NCI-H1105 treated with DMSO at 0.1 percent for 48 hours (cell line): ENCODE measurements at regions not wholly inside any gene's neighbourhood (a gene's known extent, or its start where the extent isn't known, plus 50 kb on each side); places are given as distances from the start of the nearest gene placed in this dataset.
"Not testable (repeated sequence)": the region's sequence is repeated elsewhere in the genome, so short reads cannot be mapped to it uniquely, and the experiment has no call there.

Experiments
- DNase-seq: peaks from one replicate; lab custom pipeline; 2025; lab: John Stamatoyannopoulos, UW

DNA sequence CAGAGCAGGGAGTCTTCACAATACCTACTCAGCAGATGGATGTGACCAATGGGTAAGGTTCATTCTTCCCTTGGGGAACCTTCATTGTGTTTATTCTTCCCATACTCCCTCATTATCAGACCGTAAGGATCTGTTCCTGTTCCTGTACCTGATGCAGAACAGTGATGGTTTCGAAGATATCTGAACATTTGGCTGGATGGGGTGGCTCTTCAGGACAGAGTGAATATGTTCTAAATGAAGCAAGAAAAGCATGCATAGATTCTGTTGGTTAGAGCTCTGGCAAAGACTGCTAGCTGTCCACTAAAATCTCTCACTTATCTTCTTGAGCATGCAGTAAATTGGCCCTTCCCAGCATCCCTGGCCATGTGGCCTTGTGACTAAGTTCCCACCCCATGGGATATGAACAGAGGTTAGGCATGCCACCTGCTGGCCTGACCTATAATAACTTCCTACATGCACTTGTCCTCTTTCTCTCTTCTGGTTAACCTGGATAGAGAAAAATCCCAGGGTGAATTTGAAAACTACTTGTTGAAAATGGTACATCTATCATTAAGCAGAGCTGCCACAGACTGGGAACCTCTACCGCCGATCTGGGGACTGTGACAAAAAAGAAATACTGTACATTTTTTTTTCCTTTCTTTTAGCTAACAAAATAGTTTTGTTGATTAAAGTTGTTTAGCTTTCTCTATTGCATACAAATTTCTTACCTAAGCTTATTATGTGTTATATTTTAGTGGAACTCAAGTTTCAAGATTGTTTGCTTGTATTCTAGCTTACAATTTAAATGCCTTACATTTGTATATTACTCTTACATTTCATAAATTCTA, 60.0 kb upstream of the BANK1 start:
- DNase-seq = peak; percentile 40

DNA sequence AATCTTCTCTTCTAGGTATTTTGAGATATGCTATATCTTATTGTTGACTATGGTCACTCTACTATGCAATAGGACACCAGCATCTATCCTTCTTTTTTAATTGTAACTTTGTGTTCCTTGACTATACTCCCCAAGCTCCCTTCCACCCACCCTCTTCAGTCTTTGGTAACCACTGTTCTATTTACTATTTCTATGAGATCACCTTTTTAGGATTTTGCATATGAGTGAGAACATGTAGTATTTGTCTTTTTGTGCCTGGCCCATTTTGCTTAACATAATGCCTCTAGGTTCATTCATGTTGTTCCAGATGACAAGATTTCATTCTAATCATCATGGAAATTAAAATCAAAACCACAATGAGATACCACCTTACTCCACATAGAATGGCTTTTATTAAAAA, 63.3 kb upstream of the BANK1 start:
- no peak for DNase-seq

DNA sequence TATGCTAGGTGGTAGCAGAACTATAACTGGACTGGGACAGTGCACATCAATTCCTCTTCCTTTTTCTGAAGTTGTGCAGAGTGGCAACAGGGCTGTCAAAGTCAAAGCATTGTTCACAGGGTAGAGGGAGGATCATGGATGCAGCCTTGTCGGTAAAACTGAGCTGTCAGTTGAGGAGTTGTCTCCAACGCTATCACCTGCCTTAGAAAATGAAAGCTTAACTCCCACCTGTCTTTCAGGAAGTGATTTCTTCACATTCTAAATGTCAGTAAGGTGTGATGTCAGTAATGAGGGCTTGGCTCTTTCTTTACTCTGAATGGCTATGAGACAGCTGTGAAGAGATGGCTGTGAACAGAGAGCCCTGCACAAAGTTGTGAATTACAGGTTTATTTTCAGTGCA, 66.4 kb upstream of the BANK1 start:
- DNase-seq = no peak

DNA sequence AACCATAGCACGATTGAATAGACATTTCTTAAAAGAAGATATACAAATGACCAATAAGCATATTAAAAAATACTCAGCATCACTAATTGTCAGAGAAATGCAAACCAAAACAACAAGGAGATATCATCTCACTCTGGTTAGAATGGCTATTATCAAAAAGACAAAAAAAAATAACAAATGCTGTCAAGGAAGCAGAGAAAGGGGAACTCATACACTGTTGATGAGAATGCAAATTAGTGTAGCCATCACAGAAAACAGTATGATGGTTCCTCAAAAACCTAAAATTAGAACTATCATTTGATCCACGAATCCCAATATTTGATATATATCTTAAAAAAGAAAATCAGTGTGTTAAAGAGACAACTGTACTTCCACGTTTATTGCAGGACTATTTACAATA, 71.7 kb upstream of the BANK1 start:
- no peak for DNase-seq

DNA sequence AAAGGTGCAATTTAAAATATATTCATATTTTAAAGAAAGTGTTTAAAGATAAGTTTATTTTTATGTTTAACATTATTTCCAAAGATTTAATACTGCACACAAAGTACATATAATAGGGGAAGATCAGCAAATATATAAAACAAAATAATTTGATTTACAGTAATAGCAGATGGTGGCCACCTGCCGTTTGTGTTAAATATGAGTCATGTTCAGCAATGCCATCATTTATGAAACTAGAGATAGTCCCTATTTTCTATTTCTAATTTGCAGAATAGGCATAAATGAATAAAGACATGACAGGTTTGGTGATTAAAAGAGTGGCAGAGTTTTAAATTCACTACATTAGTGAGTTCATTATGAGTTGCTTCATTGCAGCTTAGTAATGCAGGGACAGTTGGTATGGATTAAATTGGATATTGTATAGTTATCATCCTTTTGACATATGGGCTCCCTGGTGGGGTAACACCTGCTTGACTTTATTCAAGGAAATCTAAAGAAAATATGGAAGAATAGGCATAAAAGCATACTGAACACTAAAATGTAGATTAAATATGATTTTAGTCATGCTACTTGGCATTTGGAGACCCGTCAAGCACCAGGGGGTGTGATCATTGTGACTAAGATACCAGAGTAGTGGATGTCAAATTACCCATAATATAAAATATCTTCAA, 78.8 kb upstream of the BANK1 start:
- no peak for DNase-seq

DNA sequence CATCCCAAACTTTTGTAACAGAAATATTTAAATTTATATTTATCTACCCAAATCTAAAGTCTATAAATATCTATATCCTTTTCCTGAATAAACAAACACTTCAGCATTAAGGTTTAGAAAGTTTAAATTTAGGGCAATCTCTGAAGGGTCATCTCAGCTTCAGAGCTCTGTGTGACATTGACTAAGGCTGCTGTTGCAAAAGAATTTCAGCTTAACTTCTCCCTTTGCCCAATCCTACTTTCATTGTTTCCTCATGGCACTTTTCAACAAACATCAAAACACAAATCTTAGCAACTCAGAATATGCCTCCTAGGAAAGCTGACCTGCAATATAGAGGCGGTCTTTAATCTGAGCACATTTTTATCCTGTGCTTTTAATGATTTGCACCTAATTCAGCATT, 79.7 kb upstream of the BANK1 start:
- DNase-seq = no peak

DNA sequence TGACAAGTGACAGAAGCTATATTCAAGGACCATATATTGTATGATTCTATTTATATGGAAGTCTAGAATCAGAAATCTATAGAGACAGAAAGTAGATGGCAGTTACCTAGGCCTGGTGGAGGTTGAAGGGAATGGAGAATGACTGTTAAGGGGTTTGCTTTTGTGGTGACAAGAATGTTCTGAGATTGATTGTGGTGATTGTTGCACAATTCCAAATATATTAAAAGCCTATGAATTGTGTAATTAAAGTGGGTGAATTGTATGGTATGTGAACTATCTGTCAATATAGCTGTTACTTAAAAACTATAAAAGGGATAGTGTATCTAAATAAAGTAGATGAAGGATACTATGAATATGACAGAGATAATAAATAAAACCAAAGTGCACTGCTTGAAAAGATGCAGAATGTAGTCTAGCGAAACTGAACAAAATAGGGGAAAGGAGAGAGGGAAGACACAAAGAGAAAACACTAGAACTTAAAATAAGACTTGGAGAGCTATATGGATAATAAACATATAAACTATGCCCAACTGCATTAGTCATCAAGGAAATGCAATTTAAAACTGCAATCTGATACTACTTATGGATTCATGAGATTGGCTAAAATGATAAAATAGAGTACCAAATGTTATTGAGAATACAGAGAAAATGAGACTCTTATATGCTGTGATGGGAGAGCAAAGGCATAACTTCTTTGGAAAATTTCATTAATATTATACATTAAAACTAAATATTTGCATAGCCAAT, 82.1 kb upstream of the BANK1 start:
- no peak for DNase-seq

DNA sequence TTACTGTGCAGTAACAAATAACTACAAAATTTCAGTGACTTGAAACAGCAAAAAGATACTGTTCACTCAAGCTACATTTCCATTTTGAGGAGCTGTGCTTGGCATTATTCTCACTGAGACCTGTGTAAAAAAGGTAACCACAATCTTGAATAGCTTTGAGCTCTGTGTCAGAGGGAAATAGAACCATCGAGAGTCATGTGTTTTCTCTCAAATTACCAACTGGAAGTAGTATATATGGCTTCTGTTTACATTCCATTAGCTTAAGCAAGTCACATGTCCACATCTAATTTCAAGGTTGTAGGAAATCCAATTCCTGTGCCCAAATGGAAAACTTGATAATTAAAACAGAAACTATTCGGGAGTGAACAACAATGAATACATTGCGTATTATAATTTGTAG, 82.9 kb upstream of the BANK1 start:
- no peak for DNase-seq

DNA sequence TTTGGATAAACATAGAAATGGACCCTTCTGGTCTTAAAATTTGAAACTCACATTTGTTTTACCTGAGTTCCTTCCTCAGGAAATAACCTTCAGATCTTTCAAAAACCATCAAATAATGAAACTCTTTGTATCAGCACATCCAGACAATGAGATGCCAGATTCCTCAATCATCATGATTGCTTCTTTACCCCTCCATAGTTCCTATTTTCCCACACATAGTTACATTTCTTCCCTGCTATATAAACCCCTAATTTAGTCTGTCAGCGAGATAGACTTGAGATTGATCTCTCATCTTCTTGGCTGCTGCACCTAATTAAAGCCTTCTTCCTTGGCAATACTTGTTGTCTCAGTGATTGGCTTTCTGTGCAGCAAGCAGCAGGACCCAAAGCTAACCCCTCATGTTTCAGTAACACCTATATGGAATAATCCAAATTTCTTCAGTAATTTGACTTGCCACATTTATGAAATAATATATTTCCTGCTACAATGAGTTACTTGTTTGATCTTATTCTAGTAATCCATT, 83.9 kb upstream of the BANK1 start:
- DNase-seq = no peak

DNA sequence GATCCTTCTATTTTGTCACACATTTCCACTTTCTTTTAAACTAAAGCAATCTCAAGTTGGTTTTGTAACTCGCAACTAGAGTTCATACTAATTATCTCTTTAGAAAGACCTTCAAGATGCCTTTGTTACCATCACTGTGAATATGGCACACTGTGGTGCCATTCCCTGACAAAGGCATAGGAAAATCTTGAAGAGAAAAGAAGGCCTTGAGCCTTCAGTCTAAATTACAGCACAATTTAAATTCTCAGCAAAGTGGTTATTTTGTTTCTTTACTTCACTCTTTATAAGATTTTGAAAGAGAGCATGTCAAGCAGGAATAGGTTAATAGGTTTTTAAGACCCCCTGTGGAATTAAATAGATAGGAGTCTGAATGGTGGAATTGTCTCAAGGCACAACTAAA, 89.0 kb upstream of the BANK1 start:
- DNase-seq = no peak

DNA sequence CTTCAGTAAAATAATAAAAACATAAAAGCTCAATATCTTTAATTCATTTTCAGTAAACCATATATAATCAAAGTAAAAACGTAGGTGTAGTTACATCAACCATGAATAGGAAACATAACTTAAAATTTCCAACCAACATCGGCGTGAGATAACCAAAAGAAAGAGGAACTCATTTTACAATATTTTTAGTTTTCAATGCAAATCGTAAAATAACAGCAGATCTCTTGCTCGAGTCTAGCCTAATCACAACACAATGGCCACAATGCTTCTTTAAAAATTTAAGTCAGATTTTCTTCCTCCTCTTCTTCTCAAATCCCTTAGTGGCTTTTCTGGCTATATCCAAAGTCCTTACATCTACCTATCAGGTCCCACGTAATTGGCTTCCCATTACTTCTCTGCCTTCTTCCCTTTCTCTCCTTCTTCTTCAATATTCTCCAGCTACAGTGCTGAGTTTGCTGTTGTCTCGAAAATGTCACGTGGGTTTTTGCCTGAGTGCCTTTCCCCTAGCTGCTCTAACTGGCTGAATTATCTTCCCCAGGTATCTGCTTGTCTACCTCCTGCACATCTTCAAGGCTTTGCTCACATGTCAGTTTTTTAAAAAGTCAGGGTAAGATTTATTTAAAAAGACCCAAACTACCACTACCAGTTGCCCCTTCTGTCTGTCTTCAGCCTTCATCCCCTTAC, 90.9 kb upstream of the BANK1 start:
- DNase-seq = no peak

DNA sequence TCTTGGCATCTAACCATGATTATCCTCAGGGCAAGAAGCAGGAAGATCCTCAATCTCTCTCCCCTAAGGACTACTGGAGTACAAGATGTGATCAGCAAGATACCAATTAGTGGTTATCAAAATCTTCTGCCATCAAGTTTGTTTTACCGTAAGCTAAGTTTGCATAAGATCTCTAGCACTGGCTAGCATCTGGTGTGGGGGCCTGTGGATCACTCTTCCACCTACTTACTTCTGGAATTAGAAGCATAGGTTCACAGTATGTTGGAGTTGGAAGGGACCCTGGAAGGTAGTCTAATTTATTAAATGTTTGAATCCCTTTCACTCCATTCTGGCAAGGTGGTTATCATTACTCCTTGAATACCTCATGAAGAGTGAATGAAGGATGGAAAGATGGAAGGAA, 93.3 kb upstream of the BANK1 start:
- DNase-seq = no peak

DNA sequence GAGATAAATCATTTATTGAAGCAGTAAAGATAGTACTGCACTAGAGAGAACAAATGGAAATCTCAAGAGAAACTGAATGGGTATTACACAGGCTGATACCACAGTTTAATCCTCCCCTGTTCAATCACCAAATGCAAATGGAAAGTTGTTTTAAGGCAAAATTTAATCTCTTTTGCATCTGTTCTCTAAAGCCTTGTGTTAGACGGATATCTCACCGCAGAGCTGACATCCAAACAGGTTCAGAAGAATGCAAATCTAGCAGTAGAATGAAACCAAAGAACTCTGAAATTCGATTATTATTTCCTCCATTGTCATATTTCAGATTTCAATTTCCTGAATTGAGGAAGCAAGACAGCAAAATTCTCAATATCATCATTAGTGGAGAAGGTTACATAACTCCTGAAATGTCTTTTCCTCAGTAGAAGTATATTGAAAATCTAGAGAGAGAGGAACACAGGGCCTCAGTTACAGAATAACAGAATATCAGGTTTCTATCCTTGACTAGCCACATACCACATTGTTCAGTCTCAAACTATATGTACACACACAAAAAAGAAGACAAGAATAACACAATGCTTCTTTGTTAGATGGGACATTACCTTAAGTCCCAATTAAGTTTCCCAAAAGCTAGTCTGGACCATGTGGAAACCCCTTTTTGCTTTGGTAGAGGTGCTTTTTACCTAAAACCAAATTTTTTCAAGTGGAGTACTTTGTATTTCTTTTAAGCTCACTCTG, 94.1 kb upstream of the BANK1 start:
- DNase-seq = no peak

DNA sequence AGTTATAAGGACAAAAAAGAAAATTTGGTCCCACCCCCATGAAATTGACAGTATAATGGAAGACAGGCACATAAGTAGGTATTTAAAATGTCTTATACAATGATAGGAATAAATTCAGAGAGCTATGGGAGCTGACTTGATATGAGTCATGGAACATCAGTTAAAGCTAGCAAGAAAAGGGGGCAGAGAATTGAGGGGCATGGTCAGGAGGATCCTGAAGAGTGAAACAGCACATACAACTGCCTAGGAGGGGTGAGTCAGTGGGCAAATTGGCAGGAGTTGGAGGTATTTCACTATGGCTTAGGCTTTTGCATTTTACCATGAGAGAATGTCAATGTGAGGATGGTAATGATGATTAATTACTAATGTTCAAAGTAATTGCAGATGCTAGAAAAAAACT, 95.4 kb upstream of the BANK1 start:
- no peak for DNase-seq

DNA sequence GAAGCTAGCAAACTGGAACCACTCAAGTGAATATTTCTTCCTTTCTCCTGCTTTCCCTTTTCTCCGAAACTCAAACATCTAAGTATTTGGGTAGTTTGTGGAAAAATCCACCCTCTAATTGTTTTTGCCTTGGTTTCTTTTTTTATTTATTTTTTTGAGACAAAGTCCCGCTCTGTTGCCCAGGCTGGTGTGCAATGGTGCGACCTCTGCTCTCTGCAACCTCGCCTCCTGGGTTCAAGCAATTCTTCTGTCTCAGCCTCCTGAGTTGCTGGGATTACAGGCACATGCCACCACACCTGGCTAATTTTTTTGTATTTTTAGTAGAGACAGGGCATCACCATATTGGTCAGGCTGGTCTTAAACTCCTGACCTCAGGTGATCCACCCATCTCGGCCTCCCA, 96.1 kb upstream of the BANK1 start:
- not testable (repeated sequence) for DNase-seq

DNA sequence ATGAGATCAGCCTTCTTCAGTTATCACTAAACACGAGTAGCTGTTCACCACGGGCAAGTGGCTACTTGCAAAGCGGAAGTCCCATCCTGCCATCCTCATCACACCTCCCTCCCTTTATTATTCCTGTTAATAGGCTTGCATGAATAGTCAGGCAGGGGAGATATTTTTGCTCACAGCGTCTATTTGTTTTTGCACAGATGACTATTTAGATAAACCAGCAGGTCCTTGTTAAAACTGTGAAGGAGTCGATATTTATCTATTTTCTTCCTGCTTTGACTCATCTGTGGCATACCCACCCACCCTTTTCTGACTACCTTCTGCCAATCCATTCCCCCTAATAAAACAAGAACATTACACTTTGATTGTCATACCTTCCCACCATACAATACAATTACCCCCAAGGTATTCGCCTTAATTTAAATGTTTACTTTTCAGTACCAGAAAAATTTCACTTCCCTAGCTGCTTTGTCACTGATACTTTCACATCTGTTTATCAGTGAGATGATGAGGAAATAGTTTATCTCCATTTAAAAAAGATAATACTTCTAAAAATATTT, 96.6 kb upstream of the BANK1 start:
- peak; percentile 69 for DNase-seq

DNA sequence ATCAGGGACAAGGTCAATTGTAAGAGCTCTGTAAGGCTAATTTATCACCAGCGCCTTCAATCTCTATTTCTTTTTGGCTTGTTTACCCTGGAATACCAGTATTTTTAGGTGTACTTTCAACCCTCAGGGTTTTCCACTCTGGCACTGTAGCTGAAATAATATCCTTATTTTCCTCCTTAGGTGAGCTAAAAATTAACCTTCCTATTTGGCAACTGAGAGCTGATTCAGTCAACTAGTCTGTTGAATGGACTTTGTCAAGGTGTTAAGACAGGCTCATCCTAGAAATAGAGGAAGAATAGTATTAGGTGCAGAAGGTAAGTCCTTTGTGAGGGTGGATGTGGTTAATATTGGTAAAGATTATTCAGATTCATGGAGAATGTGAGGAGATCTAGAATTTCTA, 101.3 kb upstream of the BANK1 start:
- no peak for DNase-seq

DNA sequence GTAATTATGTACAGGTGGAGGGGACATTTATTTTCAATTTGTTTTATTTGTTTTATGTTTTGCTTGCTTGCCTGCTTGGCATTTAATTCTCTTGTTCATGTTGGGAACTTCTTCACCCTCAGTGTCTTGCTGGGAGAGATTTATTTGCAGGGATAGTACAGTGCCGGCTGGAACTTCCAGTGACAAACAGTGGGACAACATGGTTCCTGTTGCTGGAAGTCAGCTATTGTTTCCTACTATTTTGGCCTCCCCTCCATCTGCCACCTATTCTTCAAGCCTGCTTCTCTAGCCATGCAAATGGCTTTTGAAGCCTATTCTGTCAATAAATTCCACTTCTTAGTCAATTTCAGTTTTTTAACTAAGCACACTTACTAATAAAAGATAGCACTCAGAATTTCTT, 105.4 kb upstream of the BANK1 start:
- no peak for DNase-seq

DNA sequence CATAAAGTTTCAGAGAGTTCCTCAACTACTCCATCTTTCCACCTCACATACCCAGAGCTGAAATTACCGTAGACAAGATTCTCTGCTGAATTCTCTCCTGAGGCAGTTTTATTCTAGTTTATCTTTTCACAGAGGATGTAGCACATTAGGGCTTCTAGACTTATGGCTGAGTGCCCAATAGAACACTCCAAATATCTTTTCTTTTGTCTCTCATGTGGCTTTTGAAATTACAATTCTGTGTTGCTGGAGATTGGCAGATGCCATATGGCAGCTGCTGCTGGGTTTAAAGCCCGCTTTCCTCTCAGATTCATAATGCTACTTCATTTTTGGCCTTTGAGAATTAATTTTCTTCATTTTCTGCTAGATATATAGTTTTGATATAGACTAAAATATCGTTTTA, 107.6 kb upstream of the BANK1 start:
- peak; percentile 40 for DNase-seq

DNA sequence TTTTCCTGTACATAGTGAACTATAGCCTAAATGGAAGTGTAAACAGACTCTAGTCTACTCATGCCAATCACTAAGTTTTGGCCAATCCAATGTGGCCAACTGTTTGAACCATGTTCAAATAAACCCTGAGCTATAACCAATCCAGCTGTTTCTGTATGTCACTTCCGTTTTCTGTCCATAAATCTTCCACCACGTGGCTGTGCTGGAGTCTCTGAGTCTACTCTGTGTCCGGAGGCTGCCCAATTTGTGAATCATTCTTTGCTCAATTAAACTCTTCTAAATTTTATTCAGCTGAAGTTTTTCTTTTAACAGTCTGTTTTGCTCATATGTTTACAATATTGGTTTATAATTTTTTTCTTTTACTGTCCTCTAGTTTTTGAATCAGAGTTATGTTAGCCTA, 112.3 kb upstream of the BANK1 start:
- DNase-seq = no peak

DNA sequence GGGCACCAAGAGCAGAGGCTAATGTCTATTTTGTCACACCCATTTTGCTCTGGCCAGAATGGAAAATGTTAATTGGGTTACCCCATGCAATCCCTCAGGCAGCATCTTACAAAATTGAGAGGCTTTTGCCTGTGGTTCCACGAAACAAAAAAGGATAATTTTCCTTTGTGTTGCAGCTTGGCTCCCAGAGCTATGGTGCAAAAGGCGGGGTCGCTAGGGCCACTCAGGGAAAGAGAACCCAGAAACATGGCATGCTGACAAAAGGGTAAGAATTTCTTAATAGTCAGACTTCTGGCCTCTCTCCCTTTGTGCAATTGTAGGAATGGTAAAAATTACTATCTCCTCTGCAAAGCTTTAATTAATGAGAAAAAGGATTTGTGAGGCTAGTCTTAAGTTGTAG, 119.6 kb upstream of the BANK1 start:
- DNase-seq = no peak
